C4-2B (cell line): ENCODE measurements at regions not wholly inside any gene's neighbourhood (a gene's known extent, or its start where the extent isn't known, plus 50 kb on each side); places are given as distances from the start of the nearest gene placed in this dataset.
"Not testable (repeated sequence)": the region's sequence is repeated elsewhere in the genome, so short reads cannot be mapped to it uniquely, and the experiment has no call there.

ENCODE experiments used
- H3K27ac ChIP-seq: fragments of 450-650 bp; 2 replicates; pipeline ENCODE4 v1.5.1; 2017
- ZFX ChIP-seq: fragments of 450-650 bp; IDR thresholded peaks from 2 replicates; pipeline ENCODE4 v1.6.1; 2017
- TF ChIP-seq, protein P1 (sequence below): fragments of 450-650 bp; conservative IDR thresholded peaks from 2 replicates; pipeline ENCODE4 v1.5.1; 2017; ENCODE audit warnings: mild to moderate bottlenecking

DNA sequence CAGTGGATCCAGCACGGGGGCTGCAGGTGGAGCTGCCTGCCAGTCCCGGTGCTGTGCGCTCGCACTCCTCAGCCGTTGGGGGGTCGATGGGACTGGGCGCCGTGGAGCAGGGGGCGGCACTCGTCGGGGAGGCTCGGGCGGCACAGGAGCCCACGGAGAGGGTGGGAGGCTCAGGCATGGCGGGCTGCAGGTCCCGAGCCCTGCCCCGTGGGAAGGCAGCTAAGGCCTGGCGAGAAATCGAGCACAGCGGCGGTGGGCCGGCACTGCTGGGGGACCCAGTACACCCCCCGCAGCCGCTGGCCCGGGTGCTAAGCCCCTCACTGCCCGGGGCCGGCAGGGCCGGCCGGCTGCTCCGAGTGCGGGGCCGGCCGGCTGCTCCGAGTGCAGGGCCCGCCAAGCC is 52.3 kb upstream of the MARK1 start:
- H3K27ac ChIP-seq: not testable (repeated sequence)

DNA sequence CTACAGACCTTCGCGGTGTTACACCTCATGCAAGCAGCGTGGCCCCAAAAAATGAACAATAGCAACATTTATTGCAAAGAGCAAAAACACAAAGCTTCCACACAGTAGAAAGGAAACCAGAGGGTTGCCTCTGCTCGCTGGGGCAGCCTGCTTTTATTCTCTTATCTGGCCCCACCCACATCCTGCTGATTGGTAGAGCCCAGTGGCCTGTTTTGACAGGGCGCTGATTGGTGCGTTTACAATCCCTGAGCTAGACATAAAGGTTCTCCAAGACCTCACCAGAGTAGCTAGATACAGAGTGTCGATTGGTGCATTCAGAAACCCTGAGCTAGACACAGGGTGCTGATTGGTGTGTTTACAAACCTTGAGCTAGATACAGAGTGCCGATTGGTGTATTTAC is 52.8 kb upstream of the MARK1 start:
- H3K27ac ChIP-seq: not testable (repeated sequence)

DNA sequence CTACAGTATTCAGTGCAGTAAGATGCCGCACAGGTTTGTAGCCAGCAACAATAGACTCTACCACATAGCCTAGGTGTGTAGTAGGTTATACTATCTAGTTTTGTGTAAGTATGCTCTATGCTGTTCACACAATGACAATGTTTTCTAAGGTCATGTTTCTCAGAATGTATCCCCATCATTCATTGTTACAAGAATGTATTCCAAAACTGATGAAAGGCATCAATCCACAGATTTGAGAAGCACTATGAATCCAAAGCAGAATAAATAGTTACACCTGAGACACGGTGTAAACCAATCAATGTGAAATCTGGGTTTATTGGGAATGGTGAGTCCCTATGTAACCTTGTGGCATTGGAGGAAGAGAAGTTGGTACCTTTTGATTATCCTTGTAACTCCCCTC is 54.5 kb upstream of the MARK1 start:
- no peak overlapping the region for H3K27ac ChIP-seq
- TF ChIP-seq, protein P1, sequence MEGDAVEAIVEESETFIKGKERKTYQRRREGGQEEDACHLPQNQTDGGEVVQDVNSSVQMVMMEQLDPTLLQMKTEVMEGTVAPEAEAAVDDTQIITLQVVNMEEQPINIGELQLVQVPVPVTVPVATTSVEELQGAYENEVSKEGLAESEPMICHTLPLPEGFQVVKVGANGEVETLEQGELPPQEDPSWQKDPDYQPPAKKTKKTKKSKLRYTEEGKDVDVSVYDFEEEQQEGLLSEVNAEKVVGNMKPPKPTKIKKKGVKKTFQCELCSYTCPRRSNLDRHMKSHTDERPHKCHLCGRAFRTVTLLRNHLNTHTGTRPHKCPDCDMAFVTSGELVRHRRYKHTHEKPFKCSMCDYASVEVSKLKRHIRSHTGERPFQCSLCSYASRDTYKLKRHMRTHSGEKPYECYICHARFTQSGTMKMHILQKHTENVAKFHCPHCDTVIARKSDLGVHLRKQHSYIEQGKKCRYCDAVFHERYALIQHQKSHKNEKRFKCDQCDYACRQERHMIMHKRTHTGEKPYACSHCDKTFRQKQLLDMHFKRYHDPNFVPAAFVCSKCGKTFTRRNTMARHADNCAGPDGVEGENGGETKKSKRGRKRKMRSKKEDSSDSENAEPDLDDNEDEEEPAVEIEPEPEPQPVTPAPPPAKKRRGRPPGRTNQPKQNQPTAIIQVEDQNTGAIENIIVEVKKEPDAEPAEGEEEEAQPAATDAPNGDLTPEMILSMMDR: no peak
- TF ChIP-seq ZFX: no peak

DNA sequence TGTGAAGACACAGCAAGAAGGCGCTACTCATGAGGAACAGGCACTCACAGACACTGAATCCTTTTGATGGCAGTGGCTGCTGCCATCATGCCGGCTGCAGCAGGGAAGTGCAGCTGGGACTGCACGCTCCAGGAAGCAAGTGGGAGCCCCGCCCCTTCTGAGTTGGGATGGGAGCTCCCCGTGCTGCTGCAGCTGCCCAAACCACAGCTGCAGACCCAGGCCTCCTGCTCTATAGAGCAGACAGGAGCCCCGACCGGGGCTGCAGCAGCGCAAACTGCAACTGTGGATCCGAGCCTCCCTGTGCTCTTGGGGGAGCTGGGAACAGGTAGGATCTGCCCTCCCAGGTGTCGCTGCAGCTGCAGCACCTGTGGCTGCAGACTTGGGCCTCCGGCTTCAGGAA is 65.2 kb upstream of the MARK1 start:
- TF ChIP-seq, protein P1: no peak; the same call in 1 of the 2 replicates
- TF ChIP-seq ZFX: no peak
- H3K27ac ChIP-seq: no peak overlapping the region

DNA sequence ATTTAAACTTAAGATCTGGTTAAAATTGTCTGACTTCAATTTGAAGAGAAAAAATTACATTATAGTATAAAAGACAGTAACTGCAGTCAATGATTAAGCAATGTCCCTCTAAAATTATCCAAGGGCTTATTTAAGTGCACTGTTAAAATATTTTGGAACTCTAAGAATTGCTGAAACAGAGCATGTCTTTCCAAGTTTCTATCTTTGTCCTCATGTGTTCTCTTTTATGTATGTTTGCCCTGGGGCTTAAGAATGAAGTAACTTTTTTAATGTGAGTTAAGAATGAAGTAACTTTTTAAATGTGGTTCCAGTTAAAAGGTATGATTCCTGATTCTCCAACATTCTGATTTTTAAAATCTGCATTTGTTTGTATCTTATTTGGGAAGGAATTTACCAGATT is 69.0 kb upstream of the MARK1 start:
- no peak overlapping the region for H3K27ac ChIP-seq
- no peak for TF ChIP-seq ZFX
- TF ChIP-seq, protein P1: no peak

DNA sequence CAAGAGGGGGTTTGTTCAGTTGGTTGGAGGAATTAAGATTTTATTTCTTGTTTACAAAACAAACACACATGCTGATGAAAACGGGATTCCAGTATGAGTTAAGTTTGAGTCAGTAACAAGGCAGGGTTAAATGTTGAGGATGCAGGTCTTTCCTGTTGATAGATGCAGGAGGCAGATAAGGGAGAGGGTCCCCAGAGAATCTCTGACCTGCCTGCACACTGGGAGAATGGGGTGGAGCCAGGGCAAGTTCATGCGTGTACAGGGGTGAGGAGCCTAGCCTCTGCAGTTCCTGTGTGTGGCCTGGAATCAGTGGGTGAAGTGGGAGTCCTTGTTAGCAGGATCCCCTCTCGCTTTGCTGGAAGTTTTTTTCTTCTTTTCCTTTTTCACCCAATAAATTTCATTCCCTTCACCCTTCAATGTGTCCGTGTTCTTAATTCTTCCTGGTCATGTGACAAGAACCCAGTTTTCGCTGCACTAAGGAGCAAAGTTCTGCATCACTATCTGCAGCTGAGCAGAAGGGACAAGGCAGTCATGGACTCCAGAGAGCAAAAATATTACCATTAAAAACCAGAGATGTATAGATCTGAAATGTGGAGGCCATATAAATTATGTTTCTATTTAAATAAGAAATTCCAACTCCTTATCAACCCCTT is 69.9 kb upstream of the MARK1 start:
- H3K27ac ChIP-seq: no peak overlapping the region
- TF ChIP-seq ZFX: no peak
- TF ChIP-seq, protein P1: no peak

DNA sequence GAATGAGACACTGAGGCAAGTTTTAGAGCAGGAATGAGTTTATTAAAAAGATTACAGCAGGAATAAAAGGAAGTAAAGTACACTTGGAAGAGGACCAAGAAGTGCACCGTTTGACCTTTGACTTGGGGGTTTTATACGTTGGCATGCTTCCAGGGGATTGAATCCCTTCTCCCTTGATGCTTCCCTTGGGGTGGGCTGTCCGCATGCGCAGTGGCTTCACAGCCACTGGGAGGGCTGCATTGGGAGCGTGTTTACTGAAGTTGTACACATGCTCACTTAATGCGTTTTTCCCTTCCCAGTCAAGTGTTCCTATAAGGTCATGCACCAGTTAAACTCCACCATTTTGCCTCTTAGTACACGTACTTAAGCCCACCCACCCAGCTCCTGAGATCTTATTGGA is 72.4 kb upstream of the MARK1 start:
- no peak for TF ChIP-seq ZFX
- TF ChIP-seq, protein P1: no peak
- no peak overlapping the region for H3K27ac ChIP-seq

DNA sequence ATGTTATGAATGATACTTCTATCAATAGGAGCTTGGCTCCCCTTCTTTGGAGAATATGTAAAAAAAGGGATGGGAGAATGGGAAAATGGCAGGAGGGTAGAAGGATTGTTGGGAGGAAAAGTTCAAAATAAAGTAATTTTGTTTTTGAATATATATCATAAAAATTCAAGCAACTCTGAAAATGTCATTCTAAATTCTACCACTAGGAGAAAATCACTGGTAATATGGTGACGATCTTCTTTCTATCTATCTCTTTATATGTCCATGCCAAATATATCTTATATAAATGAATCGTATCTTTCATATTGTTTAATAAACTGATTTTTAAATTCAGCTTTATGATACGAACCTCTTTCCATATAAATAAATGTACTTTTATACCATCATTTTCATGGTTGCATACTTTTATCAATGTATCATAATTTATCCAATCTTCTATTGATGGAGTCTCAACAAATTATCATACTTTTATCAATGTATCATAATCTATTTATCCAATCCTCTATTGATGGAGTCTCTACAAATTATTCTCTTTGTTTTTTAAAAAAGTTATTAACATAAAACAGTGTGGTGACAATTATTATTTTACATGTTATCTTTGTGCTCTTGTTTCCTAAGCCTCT is 73.7 kb upstream of the MARK1 start:
- no peak for TF ChIP-seq ZFX
- TF ChIP-seq, protein P1: peak; percentile 65
- H3K27ac ChIP-seq: no peak overlapping the region
